ENCODE measurements at regions not wholly inside any gene's neighbourhood (a gene's known extent, or its start where the extent isn't known, plus 50 kb on each side); places are given as distances from the start of the nearest gene placed in this dataset.

GRCh38 chr5:125452991-125453390 lies 706.6 kb upstream of the ZNF608 start:
- no peak for TF ChIP-seq SUZ12 (IDR thresholded peaks at IDR 0.05; ENCODE audit: extremely low read depth, insufficient read depth, insufficient read length)
- no peak for TF ChIP-seq YY1 (IDR thresholded peaks at IDR 0.05; ENCODE audit: insufficient read depth, insufficient read length)
- TF ChIP-seq ZNF274 (IDR thresholded peaks at IDR 0.05; ENCODE audit: low read depth, low read length) = no peak
